Stimulated activated CD4-positive, alpha-beta T cell treated with anti-CD3 and anti-CD28 coated beads, Interleukin-4, amount 100 ng/mL, for 4 hours (primary cell): ENCODE measurements at regions not wholly inside any gene's neighbourhood (a gene's known extent, or its start where the extent isn't known, plus 50 kb on each side); places are given as distances from the start of the nearest gene placed in this dataset.

ENCODE experiments used
- DNase-seq, 2 experiments: peaks; one replicate each; pipeline ENCODE4 v3.0.0-alpha.2; 2020

GRCh38 chr3:152780553-152780952 lies 54.4 kb upstream of the P2RY1 start:
- DNase-seq, result no peak

GRCh38 chr3:152785051-152785450 lies 49.9 kb upstream of the P2RY1 start:
- DNase-seq, result no peak
